ENCODE measurements at regions not wholly inside any gene's neighbourhood (a gene's known extent, or its start where the extent isn't known, plus 50 kb on each side); places are given as distances from the start of the nearest gene placed in this dataset.

DNA sequence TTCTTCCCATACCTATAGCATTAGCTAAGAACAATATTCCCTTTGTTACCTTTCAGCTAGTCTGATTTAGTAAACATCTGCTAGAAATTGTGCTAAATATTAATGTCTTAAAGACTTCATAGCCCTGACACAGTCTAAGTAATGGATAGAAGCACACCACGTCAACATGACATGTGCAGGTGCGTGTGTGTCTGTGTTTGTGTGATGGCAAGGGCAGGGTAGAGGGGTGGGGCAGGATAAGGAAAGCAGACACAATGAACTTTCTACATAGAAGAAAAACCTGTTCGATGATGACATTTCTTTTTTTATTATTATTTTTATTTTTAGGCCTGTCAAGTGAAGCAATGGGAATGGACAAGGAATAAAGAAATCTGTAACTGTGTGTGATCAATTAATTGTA is 223.3 kb downstream of the NOL4 start:
- Histone ChIP-seq H3K27me3 (no peaks in the 10 kb centered on the region), H3K4me3 (no peak overlapping the region), H3K4me1 (no peaks in the 10 kb centered on the region), H3K27ac (no peak overlapping the region), H3K36me3 (no peaks in the 10 kb centered on the region), H3K9me3 (peaks cover 0 to 10% of the 10 kb centered on the region in 2 donors)
- TF ChIP-seq, protein P1, sequence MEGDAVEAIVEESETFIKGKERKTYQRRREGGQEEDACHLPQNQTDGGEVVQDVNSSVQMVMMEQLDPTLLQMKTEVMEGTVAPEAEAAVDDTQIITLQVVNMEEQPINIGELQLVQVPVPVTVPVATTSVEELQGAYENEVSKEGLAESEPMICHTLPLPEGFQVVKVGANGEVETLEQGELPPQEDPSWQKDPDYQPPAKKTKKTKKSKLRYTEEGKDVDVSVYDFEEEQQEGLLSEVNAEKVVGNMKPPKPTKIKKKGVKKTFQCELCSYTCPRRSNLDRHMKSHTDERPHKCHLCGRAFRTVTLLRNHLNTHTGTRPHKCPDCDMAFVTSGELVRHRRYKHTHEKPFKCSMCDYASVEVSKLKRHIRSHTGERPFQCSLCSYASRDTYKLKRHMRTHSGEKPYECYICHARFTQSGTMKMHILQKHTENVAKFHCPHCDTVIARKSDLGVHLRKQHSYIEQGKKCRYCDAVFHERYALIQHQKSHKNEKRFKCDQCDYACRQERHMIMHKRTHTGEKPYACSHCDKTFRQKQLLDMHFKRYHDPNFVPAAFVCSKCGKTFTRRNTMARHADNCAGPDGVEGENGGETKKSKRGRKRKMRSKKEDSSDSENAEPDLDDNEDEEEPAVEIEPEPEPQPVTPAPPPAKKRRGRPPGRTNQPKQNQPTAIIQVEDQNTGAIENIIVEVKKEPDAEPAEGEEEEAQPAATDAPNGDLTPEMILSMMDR (IDR thresholded peaks at IDR 0.05) = no peak
- DNase-seq (ENCODE audit: low spot score) = no peak

- TF ChIP-seq, protein P1 (IDR thresholded peaks at IDR 0.05) = no peak
- Histone ChIP-seq H3K36me3 (no peaks in the 10 kb centered on the region), H3K27ac (no peak overlapping the region), H3K4me1 (no peaks in the 10 kb centered on the region), H3K4me3 (no peak overlapping the region), H3K27me3 (no peaks in the 10 kb centered on the region), H3K9me3 (no peaks in the 10 kb centered on the region)
- no peak for DNase-seq (ENCODE audit: low spot score)
These were observed 237.5 kb downstream of the NOL4 start for GRCh38 chr18:33987206-33987605.

- Histone ChIP-seq H3K4me1 (no peaks in the 10 kb centered on the region), H3K9me3 (no peaks in the 10 kb centered on the region), H3K4me3 (no peak overlapping the region), H3K27me3 (no peaks in the 10 kb centered on the region), H3K27ac (no peak overlapping the region), H3K36me3 (no peaks in the 10 kb centered on the region)
- DNase-seq (ENCODE audit: low spot score) = no peak
- TF ChIP-seq, protein P1 (IDR thresholded peaks at IDR 0.05) = no peak
These were observed 241.6 kb downstream of the NOL4 start for GRCh38 chr18:33983126-33983525.

DNA sequence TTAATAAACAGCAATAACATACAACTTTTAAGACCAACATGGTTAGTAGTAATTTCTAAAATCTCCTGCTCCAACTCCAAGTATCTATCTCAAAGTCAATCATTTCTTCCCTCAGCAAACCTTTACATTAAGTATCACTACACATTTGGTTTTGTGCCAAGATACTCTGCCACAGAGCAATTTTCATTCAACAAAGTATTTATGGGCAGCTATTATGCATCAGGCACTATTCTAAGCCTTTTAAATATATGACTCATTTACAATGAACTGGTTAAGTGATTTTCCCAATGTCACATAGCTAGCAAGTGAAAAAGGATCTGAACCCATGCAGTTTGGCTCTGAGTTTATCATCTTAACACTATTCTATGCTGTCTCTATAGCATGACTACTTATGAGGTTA is 264.3 kb downstream of the NOL4 start:
- Histone ChIP-seq H3K27me3 (no peaks in the 10 kb centered on the region), H3K9me3 (no peaks in the 10 kb centered on the region), H3K27ac (no peak overlapping the region), H3K36me3 (no peaks in the 10 kb centered on the region), H3K4me3 (no peak overlapping the region), H3K4me1 (no peaks in the 10 kb centered on the region)
- TF ChIP-seq, protein P1 (IDR thresholded peaks at IDR 0.05) = no peak
- DNase-seq (ENCODE audit: low spot score) = no peak

- no peak for DNase-seq (ENCODE audit: low spot score)
- H3K27me3 ChIP-seq = no peaks in the 10 kb centered on the region
- no peaks in the 10 kb centered on the region for H3K4me1 ChIP-seq
- H3K27ac ChIP-seq = no peak overlapping the region
- TF ChIP-seq, protein P1 (IDR thresholded peaks at IDR 0.05) = no peak
- no peaks in the 10 kb centered on the region for H3K9me3 ChIP-seq
- H3K4me3 ChIP-seq = no peak overlapping the region
- no peaks in the 10 kb centered on the region for H3K36me3 ChIP-seq
These were observed 265.1 kb downstream of the NOL4 start for GRCh38 chr18:33959609-33960008.

DNA sequence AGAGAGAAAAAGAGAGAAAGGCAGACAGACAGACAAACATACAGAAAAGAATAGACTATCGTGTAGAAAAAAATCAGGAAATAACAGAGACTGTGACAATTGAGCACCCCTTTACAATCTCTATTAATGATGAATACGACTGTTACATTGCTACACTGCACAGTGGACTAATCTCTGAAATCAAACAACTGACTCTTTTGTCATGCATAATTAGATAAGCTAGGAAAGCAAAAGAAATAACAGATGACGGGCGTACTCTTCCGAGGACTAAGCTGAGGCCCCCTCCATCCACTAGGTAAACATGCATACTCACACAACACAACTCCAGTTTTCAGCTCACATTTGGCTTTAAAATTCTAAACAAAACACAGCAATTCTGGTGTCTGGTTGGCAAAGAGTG is 267.0 kb downstream of the NOL4 start:
- TF ChIP-seq, protein P1 (IDR thresholded peaks at IDR 0.05) = no peak
- Histone ChIP-seq H3K4me3 (no peak overlapping the region), H3K36me3 (no peaks in the 10 kb centered on the region), H3K27ac (no peak overlapping the region), H3K4me1 (no peaks in the 10 kb centered on the region), H3K9me3 (no peaks in the 10 kb centered on the region), H3K27me3 (no peaks in the 10 kb centered on the region)
- DNase-seq (ENCODE audit: low spot score) = no peak
